ENCODE measurements at regions not wholly inside any gene's neighbourhood (a gene's known extent, or its start where the extent isn't known, plus 50 kb on each side); places are given as distances from the start of the nearest gene placed in this dataset.
"Not testable (repeated sequence)": the region's sequence is repeated elsewhere in the genome, so short reads cannot be mapped to it uniquely, and the experiment has no call there.

DNA sequence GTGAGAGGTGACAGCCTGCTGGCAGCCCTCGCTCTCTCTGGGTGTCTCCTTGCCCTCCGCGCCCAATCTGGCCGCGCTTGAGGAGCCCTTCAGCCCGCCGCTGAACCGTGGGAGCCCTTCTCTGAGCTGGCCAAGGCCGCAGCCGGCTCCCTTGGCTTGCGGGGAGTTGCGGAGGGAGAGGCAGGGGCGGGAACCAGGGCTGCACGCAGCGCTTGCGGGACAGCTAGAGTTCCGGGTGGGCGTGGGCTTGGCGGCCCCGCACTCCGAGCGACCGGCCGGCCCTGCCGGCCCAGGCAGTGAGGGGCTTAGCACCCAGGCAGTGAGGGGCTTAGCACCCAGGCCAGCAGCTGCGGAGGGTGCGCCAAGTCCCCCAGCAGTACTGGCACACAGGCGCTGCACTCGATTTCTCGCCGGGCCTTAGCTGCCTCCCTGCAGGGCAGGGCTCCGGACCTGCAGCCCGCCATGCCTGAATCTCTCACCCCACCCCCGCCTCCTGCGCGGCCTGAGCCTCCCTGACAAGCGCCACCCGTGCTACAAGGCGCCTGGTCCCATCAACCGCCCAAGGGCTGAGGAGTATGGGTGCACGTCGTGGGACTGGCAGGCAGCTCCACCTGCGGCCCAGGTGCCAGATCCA is 1526.1 kb downstream of the FAM181B start:
- no peak for DNase-seq (ENCODE audit: low read depth in 2 of 2)

DNA sequence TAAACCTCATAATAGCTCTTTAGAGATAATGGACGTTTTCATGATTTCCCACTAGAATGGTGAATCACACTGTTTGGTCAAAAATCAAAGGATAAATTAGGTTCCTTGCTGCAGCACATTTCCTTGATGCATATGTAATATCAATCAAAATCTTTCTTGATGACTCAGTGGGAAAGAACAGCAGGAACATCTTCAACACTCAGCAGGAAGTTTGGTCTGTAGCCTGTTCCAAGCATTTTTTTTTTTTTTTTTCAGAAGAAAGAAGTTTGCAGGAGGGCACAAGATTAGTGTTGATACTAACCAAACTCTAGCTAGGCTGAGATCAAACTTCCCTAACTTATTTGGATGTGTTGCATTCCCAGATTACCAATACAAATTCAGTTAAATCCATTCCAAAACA is 1529.8 kb downstream of the FAM181B start:
- DNase-seq (ENCODE audit: low read depth in 2 of 2) = no peak

DNA sequence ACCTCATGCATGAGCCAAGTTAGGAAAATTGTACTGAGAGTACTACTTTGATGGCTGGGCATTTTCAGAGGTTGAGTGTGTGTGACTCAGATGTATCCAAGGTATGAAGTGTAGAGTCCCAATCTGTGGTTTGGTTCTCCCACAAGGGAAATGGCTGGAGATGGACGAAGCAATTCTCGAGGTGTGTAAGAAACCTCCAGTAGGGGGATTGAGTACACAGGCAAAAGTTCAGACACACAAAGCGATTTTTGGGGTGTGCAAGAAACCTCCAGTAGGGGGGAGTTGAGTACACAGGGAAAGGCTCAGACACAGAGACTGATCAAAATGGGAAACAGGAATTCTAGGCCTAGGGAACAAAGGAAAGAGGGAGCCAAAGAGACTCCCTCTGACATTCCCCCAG is 1536.3 kb downstream of the FAM181B start:
- DNase-seq (ENCODE audit: low read depth in 2 of 2) = no peak

DNA sequence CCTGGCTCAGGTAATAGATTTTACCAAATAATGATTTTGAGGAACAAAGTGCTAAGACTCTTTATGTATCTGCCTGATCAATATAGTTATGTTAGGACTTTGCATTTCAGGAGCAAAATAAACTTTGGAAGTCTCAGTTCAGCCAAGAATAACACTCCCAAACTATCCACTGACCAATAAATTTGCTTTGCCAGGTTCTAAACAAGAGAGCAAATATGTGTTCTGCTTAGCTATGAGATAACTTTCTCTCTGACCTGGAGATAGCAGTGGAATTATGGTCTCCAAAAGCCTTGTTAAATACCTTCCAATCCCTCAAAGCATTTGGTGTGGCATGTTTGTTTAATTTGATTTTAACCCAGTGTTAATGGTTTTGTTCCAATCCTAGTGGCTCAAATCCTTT is 1541.1 kb downstream of the FAM181B start:
- DNase-seq (ENCODE audit: low read depth in 2 of 2) = no peak

DNA sequence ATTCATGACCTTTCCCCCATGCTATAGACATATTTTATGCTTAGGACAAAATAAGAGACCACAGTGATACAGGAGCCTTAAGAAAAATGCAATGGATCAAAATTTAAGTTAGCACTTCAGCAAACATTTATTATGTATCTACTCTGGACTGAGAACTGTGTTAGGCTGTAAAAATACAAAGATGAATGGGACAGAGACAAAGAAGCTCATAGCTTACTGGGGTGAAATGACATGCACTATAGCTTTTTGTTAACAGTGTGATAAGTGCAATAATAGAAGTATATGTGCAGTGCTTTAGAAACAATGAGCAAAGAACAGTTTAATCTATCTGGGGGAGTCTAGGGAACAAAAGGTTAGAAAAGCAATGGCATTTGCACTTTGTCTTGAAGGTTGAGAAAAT is 1543.1 kb downstream of the FAM181B start:
- DNase-seq (ENCODE audit: low read depth in 2 of 2) = no peak

DNA sequence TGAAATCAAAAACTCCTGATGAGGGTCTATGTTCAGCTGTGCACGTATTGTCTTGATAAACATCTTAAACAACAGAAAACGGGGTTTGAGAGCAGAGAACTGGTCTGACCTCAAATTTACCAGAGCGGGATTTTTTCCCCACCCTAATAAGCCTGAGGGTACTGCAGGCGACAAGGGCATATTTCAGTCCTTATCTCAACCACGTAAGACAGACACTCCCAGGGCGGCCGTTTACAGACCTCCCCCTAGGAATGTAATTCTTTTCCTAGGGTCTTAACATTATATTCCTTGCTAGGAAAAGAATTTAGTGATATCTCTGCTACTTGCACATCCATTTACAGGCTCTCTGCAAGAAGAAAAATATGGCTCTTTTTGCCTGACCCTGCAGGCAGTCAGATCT is 1546.6 kb downstream of the FAM181B start:
- not testable (repeated sequence) for DNase-seq (ENCODE audit: low read depth in 2 of 2)

DNA sequence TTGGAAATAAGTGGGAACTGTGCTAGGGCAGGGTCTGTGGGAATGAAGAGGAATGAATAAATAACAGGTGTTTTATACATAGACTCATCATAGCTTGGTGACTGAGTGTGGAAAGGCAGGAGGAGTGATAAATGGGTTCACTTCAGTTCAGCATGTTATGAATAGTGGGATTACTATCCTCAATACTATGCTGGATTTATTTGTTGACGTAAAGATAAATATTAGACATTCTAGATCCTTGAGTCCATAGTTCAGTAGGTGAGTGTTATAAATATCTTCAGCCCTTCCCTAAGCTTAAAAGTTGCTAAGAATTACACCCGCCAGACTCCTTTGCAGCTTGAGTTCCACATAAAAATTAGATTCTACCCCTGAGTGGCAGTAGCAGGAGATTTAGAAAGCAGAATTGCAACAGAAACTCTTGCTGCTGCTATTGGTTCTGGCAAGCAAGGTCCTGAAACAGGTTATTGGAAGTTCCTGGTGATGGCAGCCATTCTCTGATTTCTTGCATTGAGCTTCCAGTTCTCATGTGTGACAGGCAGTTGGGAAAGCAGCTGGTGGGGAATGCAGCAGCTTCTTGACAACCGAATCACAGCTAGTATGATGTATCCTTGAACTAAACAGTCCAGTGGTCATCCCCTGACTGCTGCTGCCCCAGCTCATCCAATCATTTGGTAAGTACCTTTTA is 1558.9 kb downstream of the FAM181B start:
- no peak for DNase-seq (ENCODE audit: low read depth in 2 of 2)

DNA sequence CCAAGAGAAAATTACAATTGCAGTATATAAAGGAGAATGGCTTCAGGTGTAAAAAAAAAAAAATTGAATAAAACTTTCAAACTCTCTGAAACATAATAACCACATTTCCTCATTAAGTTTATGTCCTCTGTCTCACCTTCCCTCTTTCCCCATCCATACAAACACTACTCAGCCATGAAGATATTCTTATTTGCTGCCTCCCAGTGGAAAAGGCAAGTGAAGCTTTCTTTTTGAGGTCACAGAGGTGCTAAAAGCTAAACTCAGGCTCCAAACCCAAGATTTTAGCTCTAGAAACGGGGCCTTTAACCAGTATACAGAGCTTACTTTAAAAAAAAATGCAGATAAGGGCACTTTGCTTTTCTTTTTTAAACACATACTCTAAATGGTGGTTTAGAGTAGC is 1568.5 kb downstream of the FAM181B start:
- DNase-seq (ENCODE audit: low read depth in 2 of 2) = no peak

DNA sequence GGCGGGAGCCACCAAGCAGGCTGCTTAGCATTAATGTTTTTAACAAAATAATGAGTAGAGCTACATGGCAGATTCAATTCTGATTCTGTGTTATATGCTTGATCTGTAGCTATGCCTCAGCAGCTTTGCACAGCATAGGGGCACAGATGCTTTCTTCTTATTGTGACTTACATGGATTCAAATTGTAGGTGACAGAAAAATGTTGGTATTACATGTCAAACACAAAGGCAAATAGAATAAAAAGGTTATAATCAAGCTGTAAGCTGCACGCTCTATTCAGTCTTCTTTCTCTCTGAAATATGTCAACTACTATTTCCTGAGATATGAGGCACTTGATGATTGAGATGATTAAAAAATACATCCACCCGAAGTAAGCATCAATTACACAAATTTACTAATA is 1573.8 kb downstream of the FAM181B start:
- DNase-seq (ENCODE audit: low read depth in 2 of 2) = no peak

DNA sequence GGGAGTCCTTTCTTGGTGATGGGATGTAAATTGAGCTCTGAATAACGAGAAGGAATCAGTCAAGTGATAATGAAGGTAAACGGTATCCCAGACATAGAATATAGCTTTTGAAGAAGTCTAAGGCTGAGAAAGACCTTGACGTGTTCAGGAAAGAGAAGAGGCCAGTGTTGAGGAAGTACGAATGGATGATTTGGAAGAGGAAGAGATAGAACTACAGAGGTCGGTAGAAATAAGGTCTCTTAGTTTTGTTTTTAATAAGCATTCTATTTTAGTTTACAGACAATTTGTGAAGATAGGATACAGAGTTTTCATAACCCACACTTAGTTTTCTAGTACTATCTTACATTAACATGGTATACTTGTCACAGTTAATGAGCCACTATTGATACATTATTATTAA is 1598.1 kb downstream of the FAM181B start:
- no peak for DNase-seq (ENCODE audit: low read depth in 2 of 2)

DNA sequence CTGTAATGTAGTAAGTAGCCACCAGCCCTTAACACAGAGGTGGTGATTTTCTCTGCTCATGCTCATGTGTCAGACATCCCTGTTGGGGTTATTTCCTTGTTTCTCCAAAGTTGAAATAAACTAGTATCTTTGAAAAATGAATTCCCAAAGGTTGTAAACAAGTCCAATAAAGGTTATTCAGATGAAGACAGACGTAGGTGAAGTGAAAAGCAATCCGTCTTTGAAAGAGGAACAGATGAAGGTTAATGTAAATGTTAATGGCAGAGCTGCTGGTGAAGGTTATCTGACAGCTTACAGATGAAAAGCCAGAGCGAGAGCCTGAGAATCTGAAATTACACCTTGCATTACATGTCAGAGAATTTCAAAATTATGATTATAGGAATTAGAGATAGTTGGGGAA is 1604.0 kb downstream of the FAM181B start:
- no peak for DNase-seq (ENCODE audit: low read depth in 2 of 2)

DNA sequence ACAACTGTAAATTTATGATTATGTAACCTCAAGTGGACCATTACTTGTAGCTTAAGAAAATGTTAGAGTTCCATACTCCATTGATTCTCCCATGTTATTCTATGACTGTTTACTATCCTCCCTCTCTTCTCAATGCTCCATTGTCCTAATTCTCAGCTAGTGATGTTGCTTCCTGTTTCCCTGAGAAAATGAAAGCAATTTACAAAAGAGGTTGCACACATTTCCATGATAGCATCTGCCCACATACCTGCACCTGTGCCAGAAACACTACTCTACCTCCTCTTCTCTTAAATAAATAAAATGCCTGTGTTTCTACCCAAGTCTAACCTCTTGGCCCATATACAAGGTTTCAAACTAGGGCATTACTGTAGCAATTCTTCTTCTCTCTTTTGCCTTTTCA is 1620.9 kb downstream of the FAM181B start:
- DNase-seq (ENCODE audit: low read depth in 2 of 2) = no peak

DNA sequence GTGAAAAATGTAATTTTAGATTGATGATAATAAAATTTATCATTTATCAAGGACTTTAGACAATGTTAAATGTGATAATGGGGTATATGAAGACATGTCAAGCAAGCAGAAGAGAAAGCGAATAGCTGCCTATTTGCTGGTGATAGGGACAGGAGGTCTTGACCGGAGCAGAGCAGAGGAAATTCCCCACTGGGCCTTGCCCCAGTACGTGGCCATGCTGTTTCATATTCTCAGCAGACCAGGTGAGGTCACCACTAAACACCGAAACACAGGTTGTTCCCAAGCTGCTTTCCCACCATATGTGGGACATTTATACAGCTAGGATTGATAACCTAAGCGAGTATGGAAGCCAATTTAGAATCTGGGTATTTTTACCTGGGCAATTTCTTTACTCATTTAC is 1629.6 kb downstream of the FAM181B start:
- no peak for DNase-seq (ENCODE audit: low read depth in 2 of 2)

DNA sequence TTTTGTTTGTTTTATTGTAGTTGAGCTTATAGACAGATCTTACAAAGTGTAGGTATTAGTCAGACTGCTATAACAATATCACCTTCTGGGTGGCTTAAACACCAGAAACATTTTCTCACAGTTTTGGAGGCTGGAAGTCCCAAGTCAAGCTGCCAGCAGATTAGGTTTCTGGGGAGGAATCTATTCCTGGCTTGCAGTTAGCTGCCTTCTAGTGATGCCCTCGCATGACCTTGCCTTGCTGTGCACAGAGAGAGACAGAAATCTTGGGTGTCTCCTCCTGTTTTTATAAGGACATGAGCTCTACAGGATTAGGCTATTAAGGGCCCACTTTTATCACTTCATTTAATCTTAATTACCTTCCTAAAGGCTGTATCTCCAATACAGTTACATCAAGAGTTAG is 1635.2 kb downstream of the FAM181B start:
- no peak for DNase-seq (ENCODE audit: low read depth in 2 of 2)

DNA sequence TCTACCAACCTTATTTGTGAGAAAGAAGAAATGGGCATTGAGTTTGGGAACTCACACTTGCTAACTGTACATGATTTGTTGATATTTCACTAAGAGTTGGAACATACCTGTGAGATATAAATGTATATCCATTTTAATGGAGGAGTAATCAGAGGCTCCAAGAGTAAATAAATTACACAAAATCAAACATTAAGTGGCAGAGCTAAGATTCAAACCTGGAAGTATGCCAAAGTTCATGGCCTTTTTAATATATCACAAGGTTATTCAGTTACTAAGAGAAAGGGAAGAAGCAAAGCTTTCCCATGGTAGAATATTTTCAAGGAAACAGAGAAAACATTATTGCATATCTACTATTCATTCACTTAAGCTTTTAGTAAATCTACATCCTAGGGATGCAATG is 1641.1 kb downstream of the FAM181B start:
- DNase-seq (ENCODE audit: low read depth in 2 of 2) = no peak

DNA sequence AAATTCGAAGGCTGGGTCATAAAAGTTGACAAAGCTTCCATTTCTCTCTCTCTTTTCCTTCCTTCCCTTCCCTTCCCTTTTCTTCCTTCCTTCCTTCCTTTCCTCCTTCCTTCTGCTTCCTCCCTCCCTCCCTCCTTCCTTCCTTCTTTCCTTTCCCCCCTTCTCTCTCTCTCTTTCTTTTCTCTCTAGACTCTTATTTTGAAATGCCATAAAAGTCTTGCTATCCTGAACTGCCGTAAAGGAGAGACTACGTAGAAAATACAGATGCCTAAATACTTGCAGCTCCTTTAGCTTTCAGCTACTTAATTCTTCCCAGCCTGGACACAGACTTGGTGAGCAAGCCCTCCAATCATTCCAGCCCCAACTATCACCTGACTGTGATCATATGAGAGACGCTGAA is 1644.4 kb downstream of the FAM181B start:
- no peak for DNase-seq (ENCODE audit: low read depth in 2 of 2)

DNA sequence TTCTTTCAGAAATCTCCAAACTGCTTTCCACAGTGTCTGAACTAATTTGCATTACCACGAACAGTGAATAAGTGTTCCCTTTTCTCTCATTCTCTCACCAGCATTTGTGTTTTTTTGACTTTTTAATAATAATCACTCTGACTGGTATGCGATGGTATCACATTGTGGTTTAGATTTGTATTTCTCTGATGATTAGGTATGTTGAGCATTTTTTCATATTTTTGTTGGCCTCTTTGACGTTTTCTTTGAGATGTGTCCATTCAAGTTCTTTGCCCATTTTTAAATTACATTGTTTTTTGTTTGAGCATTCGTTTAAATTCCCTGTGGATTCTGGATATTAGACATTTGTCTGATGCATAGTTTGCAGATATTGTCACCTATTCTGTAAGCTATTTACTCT is 1639.6 kb upstream of the TENM4 start:
- DNase-seq (ENCODE audit: low read depth in 2 of 2) = no peak

DNA sequence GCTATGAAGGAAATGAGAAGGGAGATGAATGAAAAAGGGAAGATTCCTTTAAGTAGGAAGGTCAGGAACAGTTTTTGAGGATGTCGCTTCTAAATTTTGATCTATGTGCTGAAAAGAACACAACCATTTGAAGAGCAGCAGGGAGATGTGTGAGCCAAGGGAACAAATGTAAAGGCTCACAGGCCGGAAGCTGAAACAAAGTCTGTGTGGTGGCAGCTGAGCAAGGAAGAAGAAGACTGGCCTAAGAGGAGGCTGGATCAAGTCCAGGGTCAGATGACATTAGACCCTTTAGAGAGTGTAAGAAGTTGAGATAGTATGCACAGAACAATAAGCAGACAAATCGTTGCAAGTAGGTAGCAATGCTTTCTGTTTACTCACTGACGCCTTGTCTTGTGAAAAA is 1631.4 kb upstream of the TENM4 start:
- no peak for DNase-seq (ENCODE audit: low read depth in 2 of 2)

DNA sequence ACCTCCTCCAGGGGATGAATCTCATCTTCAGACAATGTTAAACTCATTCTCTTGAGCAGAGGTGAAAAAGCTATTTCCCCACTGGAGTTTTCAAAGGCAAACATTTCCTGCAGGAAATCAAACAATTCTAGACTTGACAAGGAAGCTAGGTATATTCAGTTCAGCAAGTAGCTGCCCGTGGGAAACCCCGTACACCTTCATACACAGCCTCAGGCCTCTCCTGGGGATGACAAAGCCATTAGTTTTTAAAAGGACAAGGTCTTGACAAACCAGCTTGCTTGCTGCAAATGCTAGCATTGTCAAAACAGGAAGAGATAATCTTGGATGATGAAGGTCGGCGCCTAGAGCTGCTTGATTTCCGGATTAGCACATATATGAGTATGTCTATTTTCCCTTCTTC is 1630.8 kb upstream of the TENM4 start:
- no peak for DNase-seq (ENCODE audit: low read depth in 2 of 2)

DNA sequence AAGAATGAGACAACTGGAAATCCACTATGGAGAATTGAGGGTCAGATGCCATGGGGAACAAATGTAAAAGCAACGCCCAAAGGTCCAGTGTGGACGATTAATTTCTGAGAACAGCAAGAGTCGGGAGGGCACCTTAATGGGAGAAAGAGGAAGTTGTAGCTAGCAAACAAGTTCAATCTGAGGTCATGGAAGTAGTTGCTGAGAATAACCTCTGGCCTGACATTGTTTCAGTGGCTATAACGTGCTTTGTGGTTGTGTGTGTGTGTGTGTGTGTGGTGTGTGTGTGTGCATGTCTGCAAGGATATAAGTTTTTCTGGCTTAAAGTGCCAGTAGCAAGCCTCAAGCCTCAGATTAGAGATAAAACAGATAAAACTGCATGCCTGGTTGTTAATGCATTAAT is 1630.1 kb upstream of the TENM4 start:
- no peak for DNase-seq (ENCODE audit: low read depth in 2 of 2)

DNA sequence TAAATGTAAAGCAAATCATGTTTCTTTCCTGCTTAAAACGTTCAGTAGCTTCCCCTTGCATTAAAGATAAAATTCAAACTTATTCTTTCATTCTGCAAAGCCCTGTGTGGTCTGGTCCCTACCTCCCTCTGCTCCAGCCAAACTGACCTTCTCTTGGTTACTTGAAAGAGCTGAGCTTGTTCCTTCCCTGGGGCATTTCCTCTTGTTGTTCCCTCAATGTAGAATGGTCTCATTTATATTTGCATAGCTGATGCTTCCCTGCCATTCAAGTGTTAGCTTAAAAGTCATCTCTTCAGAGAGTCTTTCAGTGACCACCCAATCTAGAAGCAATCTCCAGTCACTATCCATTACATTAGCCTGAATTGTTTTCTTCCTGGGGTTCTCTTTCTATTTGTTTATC is 1618.5 kb upstream of the TENM4 start:
- no peak for DNase-seq (ENCODE audit: low read depth in 2 of 2)

DNA sequence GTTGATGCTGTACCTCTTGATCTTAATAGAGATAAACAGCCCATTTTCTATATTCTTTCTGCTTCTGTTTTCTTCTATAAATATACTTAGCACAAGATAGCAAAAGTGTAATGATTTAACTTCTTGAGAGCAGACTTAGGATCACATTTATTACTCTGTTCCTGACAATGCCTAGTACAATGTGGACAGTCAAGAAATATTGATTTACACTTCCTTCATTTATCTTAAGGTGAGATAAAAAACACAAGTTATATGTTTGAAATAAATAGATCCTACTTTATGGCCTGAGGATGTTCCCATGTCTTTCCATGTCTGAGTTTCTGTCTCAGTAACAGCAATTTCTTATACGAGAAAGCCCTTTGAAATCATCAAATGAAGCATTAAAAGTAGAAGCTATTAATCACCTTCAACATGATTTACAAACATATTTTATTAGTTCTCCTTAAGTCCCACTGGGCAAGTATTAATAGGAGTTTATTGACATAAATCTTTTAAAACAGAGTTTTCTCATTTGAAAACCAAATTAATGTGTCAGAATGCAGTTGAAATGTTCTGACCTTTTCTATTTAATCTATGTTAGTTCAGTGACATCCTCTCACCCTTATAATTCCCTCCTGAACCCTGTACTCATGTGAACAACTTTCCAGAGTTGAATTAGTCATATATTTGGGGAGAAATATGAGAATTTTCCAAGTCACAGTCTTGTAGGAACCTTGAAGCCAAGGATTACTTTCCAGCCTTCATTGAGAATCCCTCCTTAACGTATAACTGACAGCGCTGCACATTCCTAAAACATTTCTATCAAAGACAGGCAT is 1611.7 kb upstream of the TENM4 start:
- no peak for DNase-seq (ENCODE audit: low read depth in 2 of 2)

DNA sequence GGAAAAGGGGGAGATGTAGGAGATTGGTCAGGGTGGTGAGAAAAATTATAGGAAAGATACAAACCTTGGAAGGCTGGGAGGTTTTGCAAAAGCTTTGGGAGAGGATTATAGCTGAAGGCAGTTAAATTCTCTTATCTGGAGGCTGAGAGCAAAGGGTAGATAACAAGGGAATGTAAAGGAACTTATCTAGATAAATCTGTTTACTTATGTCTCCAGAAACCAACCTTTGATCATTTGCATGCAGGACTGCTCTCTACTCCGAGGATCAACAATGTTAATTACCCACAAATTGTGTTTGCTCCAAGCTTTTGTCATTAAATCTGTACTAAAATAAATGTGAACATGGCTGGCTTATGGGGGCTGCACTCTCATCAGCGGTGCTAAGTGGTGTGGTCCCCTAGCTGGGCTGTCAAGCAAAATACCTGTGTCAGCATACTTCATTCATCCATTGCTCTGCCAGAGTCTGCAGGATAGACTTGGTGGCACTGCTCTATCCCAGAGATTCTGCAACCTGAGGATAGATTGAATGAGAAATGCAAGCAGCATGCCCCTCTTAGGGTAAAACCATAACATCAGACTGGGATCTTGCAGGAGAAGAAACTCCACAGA is 1599.2 kb upstream of the TENM4 start:
- no peak for DNase-seq (ENCODE audit: low read depth in 2 of 2)

Measured in fibroblast of skin of left quadriceps (primary cell).